Liver (tissue), 8 donors: ENCODE measurements at regions not wholly inside any gene's neighbourhood (a gene's known extent, or its start where the extent isn't known, plus 50 kb on each side); places are given as distances from the start of the nearest gene placed in this dataset.

Experiments
- DNase-seq: peaks from one replicate; pipeline ENCODE4 v3.0.0-alpha.2; 2017; ENCODE audit warnings: low spot score
- H3K27ac ChIP-seq, 2 donors: one replicate each; pipeline ENCODE4 v1.7.0; 2013; ENCODE audit warnings: inconsistent platforms in 2 of 2, low read length in 2 of 2, control low read depth in 1 of 2, low read depth in 1 of 2, mild to moderate bottlenecking in 1 of 2
- H3K27me3 ChIP-seq, 4 donors: one replicate each; pipeline versions ENCODE4 v1.6.1 to v1.7.0; 2013; ENCODE audit warnings: low read length in 3 of 4, inconsistent platforms in 1 of 4, mild to moderate bottlenecking in 1 of 4, moderate library complexity in 1 of 4; ENCODE audit not compliant: control insufficient read depth in 4 of 4, insufficient read depth in 4 of 4
- H3K36me3 ChIP-seq, 4 donors: one replicate each; pipeline versions ENCODE4 v1.6.1 to v1.7.0; 2013; ENCODE audit warnings: low read length in 3 of 4, mild to moderate bottlenecking in 3 of 4, low read depth in 1 of 4, moderate library complexity in 1 of 4; ENCODE audit not compliant: control insufficient read depth in 4 of 4, insufficient read depth in 3 of 4
- H3K4me1 ChIP-seq, 4 donors: one replicate each; pipeline versions ENCODE4 v1.6.1 to v1.7.0; 2013; ENCODE audit warnings: low read length in 3 of 4, mild to moderate bottlenecking in 3 of 4, moderate library complexity in 1 of 4; ENCODE audit not compliant: control insufficient read depth in 4 of 4, insufficient read depth in 4 of 4
- H3K4me3 ChIP-seq, 3 donors: one replicate each; pipeline versions ENCODE4 v1.6.1 to v1.7.0; 2013; ENCODE audit warnings: low read length in 3 of 3, control low read depth in 1 of 3, low read depth in 1 of 3, mild to moderate bottlenecking in 1 of 3
- H3K9ac ChIP-seq, 2 donors: one replicate each; pipeline ENCODE4 v1.7.0; 2013; ENCODE audit warnings: low read length in 2 of 2, mild to moderate bottlenecking in 2 of 2, moderate library complexity in 2 of 2, control low read depth in 1 of 2, low read depth in 1 of 2
- H3K9me3 ChIP-seq, 4 donors: one replicate each; pipeline versions ENCODE4 v1.6.1 to v1.7.0; 2013; ENCODE audit warnings: low read length in 3 of 4; ENCODE audit not compliant: control insufficient read depth in 4 of 4
- ATF3 ChIP-seq: IDR thresholded peaks from 2 replicates; pipeline ENCODE4 v1.6.1; 2016; ENCODE audit warnings: antibody characterized with exemption
- CTCF ChIP-seq: fragments of 150-350 bp; IDR thresholded peaks from 2 replicates; pipeline ENCODE4 v1.5.1; 2017; ENCODE audit warnings: improper control_type of control experiment, low read depth, low read length; ENCODE audit not compliant: missing input control
- EGR1 ChIP-seq, 2 donors: IDR thresholded peaks; 2 replicates each; pipeline ENCODE4 v1.6.1; 2016 to 2018; ENCODE audit warnings: antibody characterized with exemption in 2 of 2, low read depth in 2 of 2
- FOXA1 ChIP-seq: IDR thresholded peaks from 2 replicates; pipeline ENCODE4 v1.6.1; 2016; ENCODE audit warnings: antibody characterized with exemption
- FOXA2 ChIP-seq: IDR thresholded peaks from 2 replicates; pipeline ENCODE4 v1.6.1; 2016; ENCODE audit warnings: antibody characterized with exemption
- GABPA ChIP-seq, 2 donors: IDR thresholded peaks in 1 of 2; conservative IDR thresholded peaks in 1 of 2; 2 replicates each; pipeline ENCODE4 v1.6.1; 2016; ENCODE audit warnings: antibody characterized with exemption in 2 of 2, mild to moderate bottlenecking in 1 of 2, moderate library complexity in 1 of 2
- HNF4A ChIP-seq, 2 donors: conservative IDR thresholded peaks; 2 replicates each; pipeline ENCODE4 v1.6.1; 2016; ENCODE audit warnings: antibody characterized with exemption in 2 of 2, mild to moderate bottlenecking in 2 of 2
- HNF4G ChIP-seq: IDR thresholded peaks from 2 replicates; pipeline ENCODE4 v1.6.1; 2016; ENCODE audit warnings: antibody characterized with exemption
- JUND ChIP-seq, 2 donors: IDR thresholded peaks; 2 replicates each; pipeline ENCODE4 v1.6.1; 2016; ENCODE audit warnings: antibody characterized with exemption in 2 of 2
- MAX ChIP-seq: IDR thresholded peaks from 2 replicates; pipeline ENCODE4 v1.6.1; 2016; ENCODE audit warnings: antibody characterized with exemption
- NR2F2 ChIP-seq: IDR thresholded peaks from 2 replicates; pipeline ENCODE4 v1.6.1; 2016; ENCODE audit warnings: antibody characterized with exemption
- RAD21 ChIP-seq, 2 donors: IDR thresholded peaks; 2 replicates each; pipeline ENCODE4 v1.6.1; 2016; ENCODE audit warnings: antibody characterized with exemption in 2 of 2, mild to moderate bottlenecking in 2 of 2
- REST ChIP-seq: IDR thresholded peaks from 2 replicates; pipeline ENCODE4 v1.6.1; 2016; ENCODE audit warnings: antibody characterized with exemption, mild to moderate bottlenecking
- RXRA ChIP-seq, 2 donors: IDR thresholded peaks; 2 replicates each; pipeline ENCODE4 v1.6.1; 2017 to 2018; ENCODE audit warnings: antibody characterized with exemption in 2 of 2, mild to moderate bottlenecking in 1 of 2
- SP1 ChIP-seq: IDR thresholded peaks from 2 replicates; pipeline ENCODE4 v1.6.1; 2018; ENCODE audit warnings: antibody characterized with exemption, mild to moderate bottlenecking
- TAF1 ChIP-seq: conservative IDR thresholded peaks from 2 replicates; pipeline ENCODE4 v1.6.1; 2016; ENCODE audit warnings: antibody characterized with exemption, mild to moderate bottlenecking
- YY1 ChIP-seq: IDR thresholded peaks from 2 replicates; pipeline ENCODE4 v1.6.1; 2016; ENCODE audit warnings: antibody characterized with exemption, mild to moderate bottlenecking
- ZBTB33 ChIP-seq: IDR thresholded peaks from 2 replicates; pipeline ENCODE4 v1.6.1; 2016; ENCODE audit warnings: antibody characterized with exemption
- WGBS: extraction: QIAGEN DNeasy Blood & Tissue Kit; methylation state at CpG from one replicate; pipeline ENCODE4 v1.1.7; 2013; 5-methylcytosine and 5-hydroxymethylcytosine counted together
- donor health status: healthy.
- donor health status: healthy.
- donor health status: healthy.
- donor health status: healthy.
- donor health status: healthy.

GRCh38 chr3:67979342-67979741, 324.9 kb upstream of the SUCLG2 start:
- Histone ChIP-seq H3K4me3 (no peak overlapping the region), H3K36me3 (no peaks in the 10 kb centered on the region), H3K27ac (no peak overlapping the region), H3K4me1 (peaks cover 0 to 4% (median 3%) of the 10 kb centered on the region in 4 donors), H3K9me3 (no peaks in the 10 kb centered on the region), H3K27me3 (no peaks in the 10 kb centered on the region), H3K9ac (no peak overlapping the region)
- TF ChIP-seq YY1 = no peak
- TF ChIP-seq NR2F2 = no peak
- no peak for TF ChIP-seq RXRA (IDR thresholded peaks at IDR 0.05)
- no peak for TF ChIP-seq TAF1
- DNase-seq = no peak

GRCh38 chr3:67977762-67978161, 323.4 kb upstream of the SUCLG2 start:
- no peaks in the 10 kb centered on the region for H3K9me3 ChIP-seq
- no peaks in the 10 kb centered on the region for H3K4me1 ChIP-seq

More at GRCh38 chr3:67977762-67978161, 323.4 kb upstream of the SUCLG2 start:
- DNase-seq = no peak
- Histone ChIP-seq H3K4me3 (no peak overlapping the region), H3K27me3 (no peaks in the 10 kb centered on the region), H3K9ac (no peak overlapping the region), H3K27ac (no peak overlapping the region), H3K36me3 (no peaks in the 10 kb centered on the region)
- TF ChIP-seq ATF3 = peak; percentile 9
- TF ChIP-seq NR2F2 = no peak
- TF ChIP-seq REST = no peak
- TF ChIP-seq FOXA2 = no peak
- no peak for TF ChIP-seq CTCF
- no peak for TF ChIP-seq YY1
- peak in 1 of 2 donors; percentile 70 for TF ChIP-seq RXRA (IDR thresholded peaks at IDR 0.05)
- TF ChIP-seq FOXA1 = no peak
- TF ChIP-seq GABPA (IDR thresholded peaks at IDR 0.05 in 1 of 2, conservative IDR thresholded peaks at IDR 0.05 in 1 of 2) = no peak
- TF ChIP-seq JUND (IDR thresholded peaks at IDR 0.05) = no peak
- TF ChIP-seq SP1 = peak; percentile 22
- TF ChIP-seq MAX = no peak
- no peak for TF ChIP-seq TAF1
- peak; percentile 41 to 90 for TF ChIP-seq HNF4A (conservative IDR thresholded peaks at IDR 0.05)
- TF ChIP-seq ZBTB33 = no peak
- TF ChIP-seq HNF4G = peak; percentile 53
- TF ChIP-seq EGR1 (IDR thresholded peaks at IDR 0.05; ENCODE audit: low read depth in 2 of 2) = no peak
- peak in 1 of 2 donors; percentile 8 for TF ChIP-seq RAD21 (IDR thresholded peaks at IDR 0.05)
- WGBS = 36% methylated on average over 2 of the region's 2 CpGs
